ENCODE measurements at regions not wholly inside any gene's neighbourhood (a gene's known extent, or its start where the extent isn't known, plus 50 kb on each side); places are given as distances from the start of the nearest gene placed in this dataset.

DNA sequence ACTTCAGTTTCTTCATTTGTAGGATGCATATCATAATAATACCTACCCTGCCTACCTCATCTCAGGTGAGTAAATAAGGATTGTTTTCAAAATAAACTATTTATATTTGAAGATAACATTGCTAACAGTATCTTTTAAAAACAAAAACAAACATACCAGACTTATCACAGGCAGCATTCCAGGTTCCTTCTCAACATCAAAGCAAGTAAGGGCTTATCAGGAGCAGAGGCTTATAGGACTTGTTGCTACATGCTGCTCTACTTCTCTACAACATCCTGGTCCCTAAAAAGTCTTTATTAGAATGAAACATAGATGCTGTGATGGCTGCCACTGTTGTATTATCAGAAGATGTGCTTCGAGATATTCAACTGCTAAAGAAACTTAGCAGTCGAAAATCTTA, 149.2 kb upstream of the PRDM1 start:
- no peak overlapping the region for H3K4me3 ChIP-seq (replicated peaks in 1 of 3; ENCODE audit: insufficient read depth in 1 of 3, low read depth in 1 of 3, low read length in 3 of 3)
- POLR2A ChIA-PET, result no interaction called here
- H3K27me3 ChIP-seq (ENCODE audit: control insufficient read depth in 2 of 2, insufficient read depth in 2 of 2, low read length in 2 of 2), result no peaks in the 10 kb centered on the region
- no peaks in the 10 kb centered on the region for H3K36me3 ChIP-seq (ENCODE audit: control insufficient read depth in 2 of 2, extremely low read depth in 1 of 2, insufficient read depth in 2 of 2, low read length in 2 of 2)
- intact Hi-C loops (cut with micrococcal nuclease) (no loop called here), dilution Hi-C loops (cut with MboI; ENCODE audit: extremely low pct_ligation_motif_present, low sequenced_read_pairs) (no loop called here)
- no peak overlapping the region for H3K9ac ChIP-seq (replicated peaks; ENCODE audit: extremely low read depth, insufficient read depth, low read length)
- H3K9me1 ChIP-seq (replicated peaks; ENCODE audit: control insufficient read depth, extremely low read depth, insufficient read depth, low read length), result no peaks in the 10 kb centered on the region
- CTCF ChIA-PET, result no interaction called here
- no peak overlapping the region for H3K4me2 ChIP-seq (ENCODE audit: insufficient read depth, low read length)
- no peak overlapping the region for H2AFZ ChIP-seq (ENCODE audit: low read depth, low read length)
- no peaks in the 10 kb centered on the region for H3K4me1 ChIP-seq (ENCODE audit: control insufficient read depth, extremely low read depth, insufficient read depth, low read length)
- DNase-seq (ENCODE audit: low read depth, low spot score), result no peak
- no peaks in the 10 kb centered on the region for H3K9me3 ChIP-seq (replicated peaks; ENCODE audit: control insufficient read depth, insufficient read depth, low read length)
- H3K27ac ChIP-seq (ENCODE audit: insufficient read depth, low read depth, low read length), result no peak overlapping the region
- FAIRE-seq, result no peak
- TF ChIP-seq JUN (IDR thresholded peaks at IDR 0.05; ENCODE audit: borderline replicate concordance, insufficient read depth, insufficient read length, low read depth), result no peak
- TF ChIP-seq, protein P1, sequence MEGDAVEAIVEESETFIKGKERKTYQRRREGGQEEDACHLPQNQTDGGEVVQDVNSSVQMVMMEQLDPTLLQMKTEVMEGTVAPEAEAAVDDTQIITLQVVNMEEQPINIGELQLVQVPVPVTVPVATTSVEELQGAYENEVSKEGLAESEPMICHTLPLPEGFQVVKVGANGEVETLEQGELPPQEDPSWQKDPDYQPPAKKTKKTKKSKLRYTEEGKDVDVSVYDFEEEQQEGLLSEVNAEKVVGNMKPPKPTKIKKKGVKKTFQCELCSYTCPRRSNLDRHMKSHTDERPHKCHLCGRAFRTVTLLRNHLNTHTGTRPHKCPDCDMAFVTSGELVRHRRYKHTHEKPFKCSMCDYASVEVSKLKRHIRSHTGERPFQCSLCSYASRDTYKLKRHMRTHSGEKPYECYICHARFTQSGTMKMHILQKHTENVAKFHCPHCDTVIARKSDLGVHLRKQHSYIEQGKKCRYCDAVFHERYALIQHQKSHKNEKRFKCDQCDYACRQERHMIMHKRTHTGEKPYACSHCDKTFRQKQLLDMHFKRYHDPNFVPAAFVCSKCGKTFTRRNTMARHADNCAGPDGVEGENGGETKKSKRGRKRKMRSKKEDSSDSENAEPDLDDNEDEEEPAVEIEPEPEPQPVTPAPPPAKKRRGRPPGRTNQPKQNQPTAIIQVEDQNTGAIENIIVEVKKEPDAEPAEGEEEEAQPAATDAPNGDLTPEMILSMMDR (IDR thresholded peaks at IDR 0.05; ENCODE audit: extremely low read depth in 1 of 2, insufficient read depth in 1 of 2, low read depth in 1 of 2, low read length in 2 of 2), result no peak
- TF ChIP-seq GATA2 (IDR thresholded peaks at IDR 0.05; ENCODE audit: insufficient read depth, insufficient read length, low read depth, low read length), result no peak
- TF ChIP-seq MYC (IDR thresholded peaks at IDR 0.05; ENCODE audit: low read depth, low read length), result no peak
- no peak for TF ChIP-seq POLR2A (IDR thresholded peaks at IDR 0.05; ENCODE audit: low read depth, low read length)
- TF ChIP-seq, protein P2, sequence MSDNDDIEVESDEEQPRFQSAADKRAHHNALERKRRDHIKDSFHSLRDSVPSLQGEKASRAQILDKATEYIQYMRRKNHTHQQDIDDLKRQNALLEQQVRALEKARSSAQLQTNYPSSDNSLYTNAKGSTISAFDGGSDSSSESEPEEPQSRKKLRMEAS (IDR thresholded peaks at IDR 0.05; ENCODE audit: insufficient read depth, insufficient read length), result no peak
- TF ChIP-seq EZH2 (IDR thresholded peaks at IDR 0.05; ENCODE audit: borderline replicate concordance, low read depth, low read length, severe bottlenecking), result no peak
- TF ChIP-seq FOS (IDR thresholded peaks at IDR 0.05; ENCODE audit: borderline replicate concordance, insufficient read depth, low read length), result no peak
- no peak for TF ChIP-seq POLR2AphosphoS5 (IDR thresholded peaks at IDR 0.05; ENCODE audit: insufficient read depth, low read depth, low read length)
- no peaks in the 10 kb centered on the region for H4K20me1 ChIP-seq (replicated peaks; ENCODE audit: control insufficient read depth, extremely low read depth, insufficient read depth, low read length)
- no TSS peak for BruUV-seq (replicated peaks)
- no peaks in the 10 kb centered on the region for H3K79me2 ChIP-seq (ENCODE audit: control insufficient read depth, insufficient read depth, low read length)
